Hepatocyte (in vitro differentiated cells): ENCODE measurements at regions not wholly inside any gene's neighbourhood (a gene's known extent, or its start where the extent isn't known, plus 50 kb on each side); places are given as distances from the start of the nearest gene placed in this dataset.
"Not testable (repeated sequence)": the region's sequence is repeated elsewhere in the genome, so short reads cannot be mapped to it uniquely, and the experiment has no call there.

ENCODE experiments used
- DNase-seq: peaks from one replicate; pipeline ENCODE4 v3.0.0-alpha.2; 2016; ENCODE audit warnings: low spot score
- H2AFZ ChIP-seq: fragments of 200-600 bp; sonication (generic); 2 replicates; pipeline ENCODE4 v1.6.0; 2016; ENCODE audit warnings: antibody characterized with exemption, mild to moderate bottlenecking
- H3K27ac ChIP-seq: fragments of 200-600 bp; sonication (generic); 2 replicates; pipeline ENCODE4 v1.5.1; 2016; ENCODE audit warnings: mild to moderate bottlenecking
- H3K27me3 ChIP-seq: fragments of 200-600 bp; sonication (generic); 2 replicates; pipeline ENCODE4 v1.6.1; 2016
- H3K36me3 ChIP-seq: fragments of 200-600 bp; sonication (generic); replicated peaks from 2 replicates; pipeline ENCODE4 v1.5.1; 2016; ENCODE audit warnings: low read depth; ENCODE audit not compliant: insufficient read depth
- H3K4me1 ChIP-seq: fragments of 200-600 bp; sonication (generic); 2 replicates; pipeline ENCODE4 v1.5.1; 2016; ENCODE audit warnings: mild to moderate bottlenecking, moderate library complexity; ENCODE audit not compliant: insufficient read depth
- H3K4me2 ChIP-seq: fragments of 200-600 bp; sonication (generic); 2 replicates; pipeline ENCODE4 v1.6.0; 2016
- H3K4me3 ChIP-seq: fragments of 200-600 bp; sonication (generic); 2 replicates; pipeline ENCODE4 v1.5.1; 2016; ENCODE audit warnings: mild to moderate bottlenecking
- H3K79me2 ChIP-seq: fragments of 200-600 bp; sonication (generic); 2 replicates; pipeline ENCODE4 v1.6.0; 2017; ENCODE audit warnings: mild to moderate bottlenecking
- H3K9me2 ChIP-seq: fragments of 200-600 bp; sonication (generic); replicated peaks from 2 replicates; pipeline ENCODE4 v1.6.0; 2017; ENCODE audit warnings: mild to moderate bottlenecking; ENCODE audit not compliant: insufficient read depth
- H3K9me3 ChIP-seq: fragments of 200-600 bp; sonication (generic); 2 replicates; pipeline ENCODE4 v1.5.1; 2016; ENCODE audit warnings: low read depth, mild to moderate bottlenecking
- H4K20me1 ChIP-seq: fragments of 200-600 bp; sonication (generic); 2 replicates; pipeline ENCODE4 v1.6.0; 2016; ENCODE audit warnings: mild to moderate bottlenecking; ENCODE audit not compliant: insufficient read depth, poor library complexity, severe bottlenecking
- EZH2 ChIP-seq: fragments of 200-600 bp; sonication (generic); IDR thresholded peaks from 2 replicates; pipeline ENCODE4 v1.6.1; 2016; ENCODE audit warnings: antibody characterized with exemption, mild to moderate bottlenecking, borderline replicate concordance
- EZH2phosphoT487 ChIP-seq: fragments of 200-600 bp; sonication (generic); IDR thresholded peaks from one replicate; pipeline ENCODE4 v1.6.1; 2018; ENCODE audit warnings: antibody characterized with exemption, mild to moderate bottlenecking, low read depth, moderate library complexity; ENCODE audit not compliant: unreplicated experiment, severe bottlenecking
- WGBS: methylation state at CpG from one replicate; pipeline ENCODE4 v1.1.6; 2016; ENCODE audit warnings: low lambda C conversion rate; ENCODE audit errors: missing lambda C conversion rate; 5-methylcytosine and 5-hydroxymethylcytosine counted together
- TF ChIP-seq, protein P1 (sequence below): fragments of 200-600 bp; sonication (generic); IDR thresholded peaks from 2 replicates; pipeline ENCODE4 v1.5.1; 2016; ENCODE audit warnings: antibody characterized with exemption, mild to moderate bottlenecking; ENCODE audit not compliant: poor library complexity

DNA sequence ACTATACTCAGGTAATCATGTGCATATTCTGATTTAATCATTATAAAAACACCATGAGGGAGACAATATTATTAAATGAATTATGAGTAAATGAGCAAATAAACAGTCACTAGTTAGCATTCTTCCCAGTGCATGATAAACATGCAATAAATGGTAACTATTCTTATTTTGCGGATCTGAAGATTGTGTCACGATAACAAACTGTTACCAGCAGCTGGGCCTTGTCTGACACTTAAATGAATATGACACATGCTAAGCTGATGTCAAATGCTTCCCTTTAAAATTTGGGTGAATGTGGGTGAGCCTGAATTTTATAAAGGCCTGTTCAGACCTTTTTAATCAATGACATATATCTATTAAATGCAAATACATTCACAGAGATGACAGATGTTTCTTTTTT is 68.2 kb upstream of the KIT start:
- Histone ChIP-seq H3K79me2 (no peaks in the 10 kb centered on the region), H3K4me3 (no peak overlapping the region), H3K9me3 (no peaks in the 10 kb centered on the region), H3K36me3 (no peaks in the 10 kb centered on the region), H3K4me2 (no peak overlapping the region), H4K20me1 (no peaks in the 10 kb centered on the region), H3K27me3 (no peaks in the 10 kb centered on the region), H3K27ac (no peak overlapping the region), H2AFZ (no peak overlapping the region), H3K9me2 (no peaks in the 10 kb centered on the region), H3K4me1 (peaks cover 14% of the 10 kb centered on the region)
- DNase-seq: no peak
- 93% methylated on average over 2 of the region's 2 CpGs for WGBS
- TF ChIP-seq, protein P1, sequence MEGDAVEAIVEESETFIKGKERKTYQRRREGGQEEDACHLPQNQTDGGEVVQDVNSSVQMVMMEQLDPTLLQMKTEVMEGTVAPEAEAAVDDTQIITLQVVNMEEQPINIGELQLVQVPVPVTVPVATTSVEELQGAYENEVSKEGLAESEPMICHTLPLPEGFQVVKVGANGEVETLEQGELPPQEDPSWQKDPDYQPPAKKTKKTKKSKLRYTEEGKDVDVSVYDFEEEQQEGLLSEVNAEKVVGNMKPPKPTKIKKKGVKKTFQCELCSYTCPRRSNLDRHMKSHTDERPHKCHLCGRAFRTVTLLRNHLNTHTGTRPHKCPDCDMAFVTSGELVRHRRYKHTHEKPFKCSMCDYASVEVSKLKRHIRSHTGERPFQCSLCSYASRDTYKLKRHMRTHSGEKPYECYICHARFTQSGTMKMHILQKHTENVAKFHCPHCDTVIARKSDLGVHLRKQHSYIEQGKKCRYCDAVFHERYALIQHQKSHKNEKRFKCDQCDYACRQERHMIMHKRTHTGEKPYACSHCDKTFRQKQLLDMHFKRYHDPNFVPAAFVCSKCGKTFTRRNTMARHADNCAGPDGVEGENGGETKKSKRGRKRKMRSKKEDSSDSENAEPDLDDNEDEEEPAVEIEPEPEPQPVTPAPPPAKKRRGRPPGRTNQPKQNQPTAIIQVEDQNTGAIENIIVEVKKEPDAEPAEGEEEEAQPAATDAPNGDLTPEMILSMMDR: no peak
- TF ChIP-seq EZH2 (no peak), EZH2phosphoT487 (no peak)

DNA sequence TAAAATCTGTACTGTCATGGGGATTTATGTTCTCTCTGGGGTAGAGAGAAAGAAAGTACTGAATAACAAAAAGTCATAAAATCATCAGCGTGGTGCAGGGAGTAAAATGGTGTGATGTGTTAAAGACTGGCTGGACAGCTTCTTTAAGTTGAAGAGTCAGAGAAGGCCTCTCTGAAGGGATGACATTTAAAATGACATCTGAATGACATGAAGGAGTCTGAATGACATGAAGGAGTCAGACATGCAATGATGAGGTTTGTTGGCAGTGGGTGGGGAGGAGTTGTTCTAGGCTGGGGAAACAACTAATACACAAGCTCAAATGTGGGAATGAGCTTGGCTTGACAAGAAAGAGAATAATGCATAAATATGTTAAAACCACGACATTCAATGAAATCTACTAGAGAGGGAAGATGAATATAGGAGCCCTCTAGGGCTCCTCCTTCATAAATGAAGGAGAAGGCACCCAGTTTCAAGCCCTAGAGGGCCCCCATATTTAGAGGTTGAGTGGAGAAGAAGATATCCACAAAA is 63.9 kb upstream of the KIT start:
- Histone ChIP-seq H3K27me3 (no peaks in the 10 kb centered on the region), H3K4me1 (no peaks in the 10 kb centered on the region), H3K4me2 (no peak overlapping the region), H2AFZ (no peak overlapping the region), H3K9me2 (no peaks in the 10 kb centered on the region), H4K20me1 (no peaks in the 10 kb centered on the region), H3K79me2 (no peaks in the 10 kb centered on the region), H3K36me3 (no peaks in the 10 kb centered on the region), H3K9me3 (no peaks in the 10 kb centered on the region), H3K27ac (no peak overlapping the region), H3K4me3 (no peak overlapping the region)
- WGBS: 88% methylated on average over 2 of the region's 2 CpGs
- DNase-seq: no peak
- TF ChIP-seq EZH2 (no peak), EZH2phosphoT487 (no peak)
- TF ChIP-seq, protein P1: no peak

DNA sequence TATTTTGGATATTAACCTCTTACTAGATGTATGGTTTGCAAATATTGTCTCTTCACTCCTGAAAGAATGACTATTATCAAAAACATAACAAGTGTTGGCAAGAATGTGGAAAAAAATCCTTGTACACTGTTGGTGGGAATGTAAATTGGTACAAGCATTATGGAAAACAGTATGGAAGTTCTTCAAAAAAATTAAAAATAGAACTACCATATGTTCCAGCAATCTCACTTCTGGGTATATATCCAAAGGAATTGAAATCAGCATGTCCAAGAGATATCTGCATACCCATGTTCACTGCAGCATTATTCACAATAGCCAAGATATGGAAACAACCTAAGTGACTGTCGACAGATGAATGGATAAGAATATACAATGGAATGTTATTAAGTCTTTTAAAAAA is 61.6 kb upstream of the KIT start:
- Histone ChIP-seq H2AFZ (no peak overlapping the region), H3K4me1 (no peaks in the 10 kb centered on the region), H3K27me3 (no peaks in the 10 kb centered on the region), H3K9me2 (no peaks in the 10 kb centered on the region), H3K4me3 (no peak overlapping the region), H3K36me3 (no peaks in the 10 kb centered on the region), H3K27ac (no peak overlapping the region), H3K4me2 (no peak overlapping the region), H4K20me1 (no peaks in the 10 kb centered on the region), H3K79me2 (no peaks in the 10 kb centered on the region), H3K9me3 (no peaks in the 10 kb centered on the region)
- no peak for TF ChIP-seq EZH2
- TF ChIP-seq, protein P1: no peak
- no peak for DNase-seq
- 77% methylated on average over 1 of the region's 1 CpG for WGBS

DNA sequence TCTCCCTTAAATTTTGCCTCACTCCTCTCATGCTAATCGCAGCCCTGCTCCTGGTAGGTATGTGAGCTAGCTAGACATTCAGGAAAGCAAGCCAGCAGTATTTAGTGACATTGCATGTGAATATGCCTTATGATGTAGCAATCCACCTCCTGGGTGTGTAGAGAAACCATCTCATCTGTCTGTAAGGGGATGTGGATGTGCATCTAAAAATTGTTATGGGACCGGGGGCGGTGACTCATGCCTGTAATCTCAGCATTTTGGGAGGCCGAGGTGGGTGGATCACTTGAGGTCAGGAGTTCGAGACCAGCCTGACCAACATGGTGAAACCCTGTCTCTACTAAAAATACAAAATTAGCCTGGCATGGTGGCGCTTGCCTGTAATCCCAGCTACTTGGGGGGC is 60.1 kb upstream of the KIT start:
- not testable (repeated sequence) for H3K27me3 ChIP-seq, H3K9me3 ChIP-seq, H2AFZ ChIP-seq, H4K20me1 ChIP-seq, H3K79me2 ChIP-seq, H3K4me1 ChIP-seq, H3K36me3 ChIP-seq, DNase-seq, H3K4me3 ChIP-seq, H3K4me2 ChIP-seq, H3K27ac ChIP-seq, H3K9me2 ChIP-seq
- WGBS: over 99% methylated on average over 6 of the region's 6 CpGs

DNA sequence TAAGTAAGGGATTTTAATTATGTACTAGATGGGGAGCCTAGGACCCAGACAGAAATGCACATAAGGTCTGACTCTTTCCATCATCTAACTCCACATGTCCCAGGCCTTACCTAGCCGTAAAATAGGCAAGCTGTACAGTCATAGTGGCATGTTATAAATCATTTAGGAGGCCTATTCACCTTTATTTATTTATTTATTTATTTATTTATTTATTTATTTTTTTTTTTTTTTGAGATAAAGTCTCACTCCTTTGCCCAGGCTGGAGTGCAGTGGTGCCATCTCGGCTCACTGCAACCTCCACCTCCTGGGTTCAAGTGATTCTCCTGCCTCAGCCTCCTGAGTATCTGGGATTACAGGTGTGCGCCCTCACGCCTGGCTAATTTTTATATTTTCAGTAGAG is 55.6 kb upstream of the KIT start:
- not testable (repeated sequence) for H3K36me3 ChIP-seq, H3K4me2 ChIP-seq, H3K79me2 ChIP-seq, DNase-seq, H3K27me3 ChIP-seq, H4K20me1 ChIP-seq, H2AFZ ChIP-seq, H3K9me3 ChIP-seq, H3K4me1 ChIP-seq, H3K27ac ChIP-seq, H3K4me3 ChIP-seq, H3K9me2 ChIP-seq
- 96% methylated on average over 4 of the region's 4 CpGs for WGBS
